Neuronal stem cell (in vitro differentiated cells): ENCODE measurements at regions not wholly inside any gene's neighbourhood (a gene's known extent, or its start where the extent isn't known, plus 50 kb on each side); places are given as distances from the start of the nearest gene placed in this dataset.

Source experiments
- DNase-seq: peaks from one replicate; pipeline ENCODE4 v3.0.0-alpha.2; 2013; ENCODE audit warnings: low spot score
- H2AFZ ChIP-seq: one replicate; pipeline ENCODE4 v1.6.1; 2013; ENCODE audit warnings: mild to moderate bottlenecking, low read length, inconsistent platforms
- H2AK5ac ChIP-seq: 2 replicates; pipeline ENCODE4 v1.6.1; 2013; ENCODE audit warnings: low read depth, mild to moderate bottlenecking, inconsistent platforms, low read length, moderate library complexity, mixed read lengths
- H2BK120ac ChIP-seq: 2 replicates; pipeline ENCODE4 v1.6.1; 2013; ENCODE audit warnings: low read depth, mild to moderate bottlenecking, inconsistent platforms, low read length, moderate library complexity, mixed read lengths
- H2BK12ac ChIP-seq: one replicate; pipeline ENCODE4 v1.6.1; 2013; ENCODE audit warnings: low read length, inconsistent platforms
- H2BK15ac ChIP-seq: 2 replicates; pipeline ENCODE4 v1.6.1; 2013; ENCODE audit warnings: mild to moderate bottlenecking, low read length, inconsistent platforms, mixed read lengths
- H2BK5ac ChIP-seq: one replicate; pipeline ENCODE4 v1.6.1; 2013; ENCODE audit warnings: inconsistent platforms, mild to moderate bottlenecking, low read length, moderate library complexity
- H3K14ac ChIP-seq: one replicate; pipeline ENCODE4 v1.6.1; 2013; ENCODE audit warnings: low read length, inconsistent platforms
- H3K18ac ChIP-seq: 2 replicates; pipeline ENCODE4 v1.6.1; 2013; ENCODE audit warnings: low read length, inconsistent platforms
- H3K23ac ChIP-seq: 2 replicates; pipeline ENCODE4 v1.6.1; 2013; ENCODE audit warnings: low read depth, mild to moderate bottlenecking, mixed read lengths, low read length, inconsistent platforms; ENCODE audit not compliant: poor library complexity
- H3K27ac ChIP-seq: replicated peaks from 3 replicates; pipeline ENCODE4 v1.5.1; 2013; ENCODE audit warnings: low read length, inconsistent platforms
- H3K27me3 ChIP-seq, 3 experiments: 2 replicates each; pipeline ENCODE4 v1.6.1; 2013; ENCODE audit warnings: low read length in 3 of 3, mild to moderate bottlenecking in 2 of 3, inconsistent platforms in 1 of 3, low read depth in 1 of 3, mixed read lengths in 1 of 3, moderate library complexity in 1 of 3; ENCODE audit not compliant: control insufficient read depth in 3 of 3, insufficient read depth in 3 of 3
- H3K36me3 ChIP-seq, 2 donors: replicated peaks in 1 of 2; 2 replicates each; pipeline ENCODE4 v1.6.1; 2013; ENCODE audit warnings: low read length in 2 of 2; ENCODE audit not compliant: control insufficient read depth in 2 of 2, insufficient read depth in 2 of 2
- H3K4ac ChIP-seq: 2 replicates; pipeline ENCODE4 v1.6.1; 2013; ENCODE audit warnings: inconsistent platforms, mild to moderate bottlenecking, low read length, moderate library complexity
- H3K4me1 ChIP-seq, 2 donors: 1 replicate in 1 of 2; 2 replicates in 1 of 2; pipeline ENCODE4 v1.6.1; 2013; ENCODE audit warnings: low read length in 2 of 2, low read depth in 1 of 2; ENCODE audit not compliant: control insufficient read depth in 2 of 2, insufficient read depth in 1 of 2
- H3K4me2 ChIP-seq: one replicate; pipeline ENCODE4 v1.6.1; 2013; ENCODE audit warnings: mild to moderate bottlenecking, low read length, inconsistent platforms; ENCODE audit not compliant: insufficient read depth, poor library complexity, severe bottlenecking
- H3K4me3 ChIP-seq, 2 donors: 2 replicates each; pipeline ENCODE4 v1.5.1; 2013; ENCODE audit warnings: low read length in 2 of 2, mild to moderate bottlenecking in 2 of 2, inconsistent platforms in 1 of 2, moderate library complexity in 1 of 2
- H3K79me1 ChIP-seq: one replicate; pipeline ENCODE4 v1.6.1; 2013; ENCODE audit warnings: low read depth, mild to moderate bottlenecking, inconsistent platforms, low read length, moderate library complexity
- H3K9ac ChIP-seq: one replicate; pipeline ENCODE4 v1.6.1; 2013; ENCODE audit warnings: mild to moderate bottlenecking, low read depth, low read length, inconsistent platforms; ENCODE audit not compliant: poor library complexity
- H3K9me3 ChIP-seq, 2 donors: replicated peaks in 1 of 2; 2 replicates each; pipeline versions ENCODE3 to v1.6.1; 2013; ENCODE audit warnings: low read length in 2 of 2, mild to moderate bottlenecking in 2 of 2, inconsistent platforms in 1 of 2, low read depth in 1 of 2, mixed read lengths in 1 of 2, moderate library complexity in 1 of 2; ENCODE audit not compliant: control insufficient read depth in 2 of 2, insufficient read depth in 1 of 2
- H4K8ac ChIP-seq: one replicate; pipeline ENCODE4 v1.6.1; 2013; ENCODE audit warnings: low read depth, mild to moderate bottlenecking, inconsistent platforms, low read length, moderate library complexity
- H4K91ac ChIP-seq: one replicate; pipeline ENCODE4 v1.6.1; 2013; ENCODE audit warnings: low read length, low read depth, mild to moderate bottlenecking, inconsistent platforms; ENCODE audit not compliant: poor library complexity
- WGBS, 2 donors: extraction: QIAGEN DNeasy Blood & Tissue Kit; methylation state at CpG; one replicate each; pipeline ENCODE4 v1.1.7; 2013; ENCODE audit warnings: missing lambda C conversion rate in 2 of 2, mixed read lengths in 1 of 2; ENCODE audit not compliant: insufficient read length in 2 of 2, insufficient replicate concordance in 1 of 2; ENCODE audit errors: extremely low coverage in 2 of 2; 5-methylcytosine and 5-hydroxymethylcytosine counted together

DNA sequence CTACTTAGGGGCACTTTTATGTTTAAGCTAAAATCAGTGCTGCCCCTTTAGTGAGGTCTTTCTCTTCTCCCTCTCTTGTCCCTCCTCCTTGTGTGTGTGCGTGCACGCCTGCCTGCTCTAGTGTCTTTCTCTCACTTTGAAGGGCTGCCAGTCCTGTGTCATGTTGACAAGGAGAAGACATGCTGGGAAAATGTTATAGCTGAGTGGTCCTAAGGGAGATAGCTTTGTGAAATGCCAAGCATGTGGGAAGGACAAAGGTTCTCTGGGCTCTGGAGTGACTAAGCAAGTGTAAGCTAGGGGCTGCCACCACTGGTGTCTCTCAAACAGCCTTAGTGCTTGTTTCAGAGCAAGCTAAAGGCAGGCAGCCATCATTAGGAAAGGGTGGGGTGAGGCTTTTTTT is 108.4 kb downstream of the EMP1 start:
- WGBS, 2 donors, result no CpG with 5 or more reads among the region's 2 CpGs
- Histone ChIP-seq H2AK5ac (no peak overlapping the region), H3K9me3 (no peaks in the 10 kb centered on the region), H3K27me3 (peaks cover 0 to 16% (median 0%) of the 10 kb centered on the region in 3 experiments), H2BK12ac (no peak overlapping the region), H3K79me1 (no peaks in the 10 kb centered on the region), H3K36me3 (no peaks in the 10 kb centered on the region), H3K4me3 (no peak overlapping the region), H3K4me1 (peaks cover 0 to 11% of the 10 kb centered on the region in 2 donors), H3K4me2 (no peak overlapping the region), H2BK120ac (no peak overlapping the region), H3K18ac (no peak overlapping the region), H2AFZ (peak overlapping the region; percentile 36), H3K4ac (no peak overlapping the region), H4K91ac (no peak overlapping the region), H3K14ac (no peak overlapping the region), H3K23ac (no peak overlapping the region), H4K8ac (no peak overlapping the region), H3K9ac (no peak overlapping the region), H3K27ac (no peak overlapping the region), H2BK15ac (no peak overlapping the region), H2BK5ac (no peak overlapping the region)
- no peak for DNase-seq

DNA sequence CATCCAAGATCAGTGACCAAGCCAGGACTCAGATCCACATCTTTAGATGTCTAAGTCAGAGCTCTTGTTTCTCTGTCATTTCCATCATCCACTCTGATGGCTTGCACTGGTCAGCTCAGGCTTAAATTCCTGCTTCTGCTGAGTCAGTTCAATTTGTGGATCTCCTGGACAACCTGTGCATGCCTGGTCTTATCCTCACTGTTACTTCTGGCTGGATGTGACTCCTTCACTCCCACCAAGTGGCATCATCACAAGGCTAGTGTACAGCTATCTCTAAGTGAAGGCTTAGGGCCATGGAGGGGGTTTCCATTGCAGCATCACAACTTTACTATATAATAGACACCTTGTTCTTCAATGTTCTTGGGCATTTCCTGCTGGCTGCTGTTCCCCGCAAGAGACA is 102.9 kb downstream of the EMP1 start:
- Histone ChIP-seq H3K4me1 (no peaks in the 10 kb centered on the region), H3K9ac (no peak overlapping the region), H3K18ac (no peak overlapping the region), H3K79me1 (no peaks in the 10 kb centered on the region), H3K9me3 (no peaks in the 10 kb centered on the region), H4K91ac (no peak overlapping the region), H2AK5ac (no peak overlapping the region), H3K27me3 (peaks cover 0 to 28% (median 0%) of the 10 kb centered on the region in 3 experiments), H2BK12ac (no peak overlapping the region), H4K8ac (no peak overlapping the region), H3K36me3 (no peaks in the 10 kb centered on the region), H2BK120ac (no peak overlapping the region), H2BK15ac (no peak overlapping the region), H3K14ac (no peak overlapping the region), H3K4me2 (no peak overlapping the region), H2AFZ (no peak overlapping the region), H3K27ac (no peak overlapping the region), H3K4ac (no peak overlapping the region), H3K23ac (no peak overlapping the region), H3K4me3 (no peak overlapping the region), H2BK5ac (no peak overlapping the region)
- no peak for DNase-seq
- WGBS, 2 donors, result no CpG with 5 or more reads among the region's 1 CpG

DNA sequence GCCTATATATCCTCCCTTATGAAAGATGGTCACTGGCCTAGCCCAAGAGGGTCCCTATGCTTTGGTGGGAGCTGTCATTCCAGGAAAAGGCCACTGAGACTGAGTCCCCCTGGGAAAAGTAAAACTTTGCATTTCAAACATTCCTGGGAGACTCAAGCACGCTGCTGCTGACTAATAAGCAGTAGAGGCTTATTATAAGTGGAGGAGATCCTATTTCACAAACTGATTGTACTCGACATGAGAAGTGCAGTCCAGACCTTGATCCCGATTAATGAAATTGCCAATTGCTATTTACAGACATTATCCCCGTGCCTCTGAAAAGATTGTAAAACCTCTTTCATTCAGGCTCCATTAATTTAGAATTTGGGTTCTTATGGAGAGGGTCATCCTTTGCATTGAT is 96.6 kb downstream of the EMP1 start:
- H2AK5ac ChIP-seq, result no peak overlapping the region
- no peaks in the 10 kb centered on the region for H3K79me1 ChIP-seq
- H3K23ac ChIP-seq, result no peak overlapping the region
- H3K4ac ChIP-seq, result no peak overlapping the region
- no peaks in the 10 kb centered on the region for H3K9me3 ChIP-seq
- H3K4me2 ChIP-seq, result no peak overlapping the region
- H2BK15ac ChIP-seq, result no peak overlapping the region
- H4K8ac ChIP-seq, result no peak overlapping the region
- no peak overlapping the region for H3K14ac ChIP-seq
- peaks cover 0 to 32% (median 0%) of the 10 kb centered on the region in 3 experiments for H3K27me3 ChIP-seq
- H2AFZ ChIP-seq, result no peak overlapping the region
- H3K4me3 ChIP-seq, result no peak overlapping the region
- H3K9ac ChIP-seq, result no peak overlapping the region
- H3K36me3 ChIP-seq, result no peaks in the 10 kb centered on the region
- H2BK120ac ChIP-seq, result no peak overlapping the region
- no CpG with 5 or more reads among the region's 4 CpGs for WGBS, 2 donors
- DNase-seq, result no peak
- H3K27ac ChIP-seq, result no peak overlapping the region
- H2BK12ac ChIP-seq, result no peak overlapping the region
- no peak overlapping the region for H2BK5ac ChIP-seq
- H3K4me1 ChIP-seq, result no peaks in the 10 kb centered on the region
- no peak overlapping the region for H4K91ac ChIP-seq
- no peak overlapping the region for H3K18ac ChIP-seq

DNA sequence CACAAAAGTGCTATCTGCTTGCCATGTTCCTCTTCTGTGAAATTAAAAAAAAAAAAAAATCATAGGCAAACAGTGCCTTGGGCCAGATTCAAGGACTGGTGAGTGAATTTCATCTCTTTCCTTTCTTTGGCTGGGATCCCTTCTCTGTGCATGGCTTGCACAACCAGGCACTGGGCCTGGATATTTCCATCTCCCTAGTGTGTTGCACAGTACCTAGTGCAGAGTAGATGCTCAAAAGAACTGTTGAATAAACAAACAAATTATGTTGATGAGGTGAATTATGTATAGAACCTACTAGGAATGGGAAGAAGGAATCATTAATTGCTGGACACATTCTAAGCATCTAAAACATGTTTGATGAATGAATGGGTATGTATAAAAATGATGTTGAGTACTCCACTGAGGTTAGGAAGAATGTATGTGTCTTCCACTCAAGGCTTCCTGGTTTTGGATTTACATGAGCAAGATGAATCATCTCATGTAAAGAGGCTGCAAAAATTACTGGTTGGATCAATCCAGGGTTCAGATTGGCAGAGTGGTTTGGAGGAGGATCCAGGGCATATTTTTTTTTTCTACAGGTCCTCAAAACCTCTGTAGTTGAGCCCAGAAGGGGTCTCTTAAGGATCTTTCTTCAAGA is 93.2 kb downstream of the EMP1 start:
- no peak overlapping the region for H3K23ac ChIP-seq
- no peak for DNase-seq
- no peak overlapping the region for H3K4ac ChIP-seq

More for the DNA sequence above, 93.2 kb downstream of the EMP1 start:
- Histone ChIP-seq H2BK5ac (no peak overlapping the region), H2BK12ac (no peak overlapping the region), H2BK15ac (no peak overlapping the region), H3K4me2 (no peak overlapping the region), H3K27me3 (peaks cover 0 to 12% (median 0%) of the 10 kb centered on the region in 3 experiments), H3K14ac (no peak overlapping the region), H3K4me3 (no peak overlapping the region), H3K4me1 (no peaks in the 10 kb centered on the region), H2BK120ac (no peak overlapping the region), H4K91ac (no peak overlapping the region), H3K27ac (no peak overlapping the region), H3K9ac (no peak overlapping the region), H3K9me3 (no peaks in the 10 kb centered on the region), H3K36me3 (no peaks in the 10 kb centered on the region), H2AK5ac (no peak overlapping the region), H3K18ac (no peak overlapping the region), H3K79me1 (no peaks in the 10 kb centered on the region), H2AFZ (no peak overlapping the region), H4K8ac (no peak overlapping the region)
